ENCODE measurements at regions not wholly inside any gene's neighbourhood (a gene's known extent, or its start where the extent isn't known, plus 50 kb on each side); places are given as distances from the start of the nearest gene placed in this dataset.
"Not testable (repeated sequence)": the region's sequence is repeated elsewhere in the genome, so short reads cannot be mapped to it uniquely, and the experiment has no call there.

DNA sequence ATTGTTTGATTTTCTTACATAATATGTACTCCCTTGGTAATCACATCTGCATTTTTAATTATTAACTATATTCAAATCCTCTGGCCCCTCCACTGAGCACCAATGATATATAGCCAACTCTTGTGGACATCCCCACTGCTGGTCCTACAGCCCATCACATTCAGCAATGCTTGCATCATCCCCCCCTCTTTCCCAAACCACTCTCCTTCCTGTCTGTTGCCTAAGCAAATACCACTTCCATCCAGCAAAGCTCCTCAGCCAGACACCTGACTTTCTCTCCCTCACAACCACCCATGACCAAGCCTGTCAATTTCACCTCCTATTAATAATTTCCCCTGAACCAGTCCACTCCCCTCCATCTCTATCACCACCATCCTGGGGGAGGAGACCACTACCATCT is 330.1 kb downstream of the GOLGA6L6 start:
- intact Hi-C loops (cut with DNase I); H3K36me3 ChIP-seq; H3K9me3 ChIP-seq; H3K27me3 ChIP-seq; H3K27ac ChIP-seq; H3K4me1 ChIP-seq; ATAC-seq; DNase-seq; H3K4me3 ChIP-seq: not testable (repeated sequence)

DNA sequence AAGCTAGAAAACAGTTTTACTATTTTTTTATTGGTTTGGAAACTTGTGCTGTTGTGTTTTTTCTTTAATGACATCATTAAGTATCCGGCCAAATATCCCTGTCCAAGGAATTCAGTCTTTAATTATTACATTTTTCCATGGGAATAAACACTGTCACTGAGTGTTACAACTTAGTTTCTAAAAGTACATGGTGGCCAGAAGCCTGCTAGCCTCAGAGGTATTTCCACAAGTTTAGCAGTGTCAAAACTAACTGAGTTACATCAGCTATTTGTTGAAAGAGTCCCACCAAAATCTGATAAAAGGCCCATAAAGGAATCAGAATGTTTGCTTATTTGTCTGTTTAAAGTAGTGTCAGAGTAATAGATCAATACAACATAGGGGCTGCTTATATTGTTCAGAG is 331.6 kb downstream of the GOLGA6L6 start:
- H3K27me3 ChIP-seq; DNase-seq; H3K27ac ChIP-seq; intact Hi-C loops (cut with DNase I); H3K9me3 ChIP-seq; H3K36me3 ChIP-seq; ATAC-seq; H3K4me1 ChIP-seq; H3K4me3 ChIP-seq: not testable (repeated sequence)

- H3K27me3 ChIP-seq; H3K4me3 ChIP-seq; H3K9me3 ChIP-seq; H3K36me3 ChIP-seq; DNase-seq; H3K4me1 ChIP-seq; intact Hi-C loops (cut with DNase I); H3K27ac ChIP-seq; ATAC-seq: not testable (repeated sequence)
Measured at GRCh38 chr15:20207607-20208006, 334.0 kb downstream of the GOLGA6L6 start.

DNA sequence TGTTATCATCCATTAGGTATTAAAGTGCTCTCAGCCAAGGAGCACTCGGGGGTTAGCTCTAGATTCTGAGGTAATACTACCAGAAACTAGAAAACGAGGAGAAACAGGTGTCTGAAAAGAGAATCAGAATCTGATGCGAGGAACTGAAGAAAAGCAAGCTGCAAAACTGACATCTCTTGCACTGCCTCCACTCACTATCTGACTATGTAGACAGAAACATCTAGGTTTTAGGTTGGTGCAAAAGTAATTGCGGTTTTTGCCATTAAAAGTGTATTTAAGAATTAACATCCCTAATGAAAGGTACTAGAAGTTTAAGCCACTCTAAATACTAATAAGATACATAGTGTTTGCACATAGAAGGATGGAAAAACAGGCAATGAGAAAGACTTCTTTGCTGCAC is 334.4 kb downstream of the GOLGA6L6 start:
- ATAC-seq; intact Hi-C loops (cut with DNase I); H3K27me3 ChIP-seq; DNase-seq; H3K4me1 ChIP-seq; H3K36me3 ChIP-seq; H3K27ac ChIP-seq; H3K4me3 ChIP-seq; H3K9me3 ChIP-seq: not testable (repeated sequence)

DNA sequence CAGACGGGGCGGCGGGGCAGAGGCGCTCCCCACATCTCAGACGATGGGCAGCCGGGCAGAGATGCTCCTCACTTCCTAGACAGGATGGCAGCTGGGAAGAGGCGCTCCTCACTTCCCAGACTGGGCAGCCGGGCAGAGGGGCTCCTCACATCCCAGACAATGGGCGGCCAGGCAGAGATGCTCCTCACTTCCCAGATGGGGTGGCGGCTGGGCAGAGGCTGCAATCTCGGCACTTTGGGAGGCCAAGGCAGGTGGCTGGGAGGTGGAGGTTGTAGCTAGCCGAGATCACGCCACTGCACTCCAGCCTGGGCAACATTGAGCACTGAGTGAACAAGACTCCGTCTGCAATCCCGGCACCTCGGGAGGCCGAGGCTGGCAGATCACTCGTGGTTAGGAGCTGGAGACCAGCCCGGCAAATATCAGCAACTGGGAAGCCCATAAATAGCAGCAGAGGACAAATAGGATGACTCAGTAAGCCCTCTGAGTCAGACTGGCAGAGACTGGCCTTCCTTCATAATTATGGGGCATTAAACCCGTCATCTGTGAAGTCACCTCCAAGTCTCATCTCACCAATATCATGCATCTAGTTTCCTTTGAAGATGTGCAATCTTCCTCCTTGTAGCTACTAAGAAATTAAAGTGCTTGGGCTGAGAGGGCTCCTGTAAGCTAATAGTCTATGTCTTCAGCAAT is 337.3 kb downstream of the GOLGA6L6 start:
- ATAC-seq; H3K4me1 ChIP-seq; intact Hi-C loops (cut with DNase I); H3K4me3 ChIP-seq; H3K27me3 ChIP-seq; H3K27ac ChIP-seq; H3K9me3 ChIP-seq; H3K36me3 ChIP-seq: not testable (repeated sequence)
- DNase-seq = peak in 1 of 4 donors; percentile 51

DNA sequence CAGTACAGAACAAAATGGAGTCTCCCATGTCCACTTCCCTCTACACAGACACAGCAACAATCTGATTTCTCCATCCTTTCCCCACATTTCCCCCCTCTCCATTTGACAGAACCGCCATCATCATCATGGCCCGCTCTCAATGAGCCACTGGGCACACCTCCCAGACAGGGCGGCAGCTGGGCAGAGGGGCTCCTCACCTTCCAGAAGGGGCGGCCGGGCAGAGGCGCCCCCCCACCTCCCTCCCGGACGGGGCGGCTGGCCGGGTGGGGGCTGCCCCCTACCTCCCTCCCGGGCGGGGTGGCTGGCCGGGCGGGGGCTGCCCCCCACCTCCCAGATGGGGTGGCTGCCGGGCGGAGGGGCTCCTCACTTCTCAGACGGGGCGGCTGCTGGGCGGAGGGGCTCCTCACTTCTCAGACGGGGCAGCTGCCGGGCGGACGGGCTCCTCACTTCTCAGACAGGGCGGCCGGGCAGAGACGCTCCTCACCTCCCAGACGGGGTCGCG is 337.9 kb downstream of the GOLGA6L6 start:
- H3K4me3 ChIP-seq; H3K9me3 ChIP-seq; H3K4me1 ChIP-seq; ATAC-seq; intact Hi-C loops (cut with DNase I); H3K36me3 ChIP-seq; H3K27ac ChIP-seq; H3K27me3 ChIP-seq: not testable (repeated sequence)
- DNase-seq = peak in 1 of 4 donors; percentile 67

DNA sequence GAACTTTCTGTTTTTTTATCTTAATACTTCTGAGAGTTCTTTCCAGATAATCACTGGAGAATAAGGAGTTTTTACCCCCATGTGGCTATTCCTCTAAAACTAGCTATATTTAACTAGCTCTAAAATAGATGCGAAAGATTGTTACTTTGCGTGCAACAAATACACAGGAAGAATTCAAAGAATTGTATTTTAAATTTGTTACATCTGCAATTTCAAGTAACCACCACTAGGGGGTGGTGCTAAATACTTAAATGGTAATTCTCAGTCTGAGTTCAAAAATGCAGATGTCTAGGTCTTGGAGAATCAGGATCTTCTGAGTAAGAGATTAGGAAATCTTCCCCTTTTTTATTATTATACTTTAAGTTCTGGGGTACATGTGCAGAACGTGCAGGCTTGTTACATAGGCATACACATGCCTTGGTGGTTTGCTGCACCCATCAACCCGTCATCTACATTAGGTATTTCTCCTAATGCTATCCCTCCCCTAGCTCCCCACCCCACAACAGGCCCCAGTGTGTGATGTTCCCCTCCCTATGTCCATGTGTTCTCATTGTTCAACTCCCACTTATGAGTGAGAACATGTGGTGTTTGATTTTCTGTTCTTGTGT is 346.9 kb downstream of the GOLGA6L6 start:
- ATAC-seq; H3K4me3 ChIP-seq; H3K4me1 ChIP-seq; DNase-seq; H3K36me3 ChIP-seq; intact Hi-C loops (cut with DNase I); H3K27me3 ChIP-seq; H3K27ac ChIP-seq: not testable (repeated sequence)
- H3K9me3 ChIP-seq = peaks cover 0 to 15% of the 10 kb centered on the region in 2 donors
- TF ChIP-seq, protein P1, sequence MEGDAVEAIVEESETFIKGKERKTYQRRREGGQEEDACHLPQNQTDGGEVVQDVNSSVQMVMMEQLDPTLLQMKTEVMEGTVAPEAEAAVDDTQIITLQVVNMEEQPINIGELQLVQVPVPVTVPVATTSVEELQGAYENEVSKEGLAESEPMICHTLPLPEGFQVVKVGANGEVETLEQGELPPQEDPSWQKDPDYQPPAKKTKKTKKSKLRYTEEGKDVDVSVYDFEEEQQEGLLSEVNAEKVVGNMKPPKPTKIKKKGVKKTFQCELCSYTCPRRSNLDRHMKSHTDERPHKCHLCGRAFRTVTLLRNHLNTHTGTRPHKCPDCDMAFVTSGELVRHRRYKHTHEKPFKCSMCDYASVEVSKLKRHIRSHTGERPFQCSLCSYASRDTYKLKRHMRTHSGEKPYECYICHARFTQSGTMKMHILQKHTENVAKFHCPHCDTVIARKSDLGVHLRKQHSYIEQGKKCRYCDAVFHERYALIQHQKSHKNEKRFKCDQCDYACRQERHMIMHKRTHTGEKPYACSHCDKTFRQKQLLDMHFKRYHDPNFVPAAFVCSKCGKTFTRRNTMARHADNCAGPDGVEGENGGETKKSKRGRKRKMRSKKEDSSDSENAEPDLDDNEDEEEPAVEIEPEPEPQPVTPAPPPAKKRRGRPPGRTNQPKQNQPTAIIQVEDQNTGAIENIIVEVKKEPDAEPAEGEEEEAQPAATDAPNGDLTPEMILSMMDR (IDR thresholded peaks at IDR 0.05) = peak; percentile 23 to 38

GRCh38 chr15:20192982-20193929 is 348.3 kb downstream of the GOLGA6L6 start:
- H3K4me3 ChIP-seq; DNase-seq; H3K36me3 ChIP-seq; H3K27me3 ChIP-seq; H3K27ac ChIP-seq; H3K4me1 ChIP-seq; intact Hi-C loops (cut with DNase I): not testable (repeated sequence)
- TF ChIP-seq, protein P1 (IDR thresholded peaks at IDR 0.05) = peak; percentile 15 to 55
- peaks cover 0 to 15% of the 10 kb centered on the region in 2 donors for H3K9me3 ChIP-seq
- ATAC-seq = peak; percentile 89

DNA sequence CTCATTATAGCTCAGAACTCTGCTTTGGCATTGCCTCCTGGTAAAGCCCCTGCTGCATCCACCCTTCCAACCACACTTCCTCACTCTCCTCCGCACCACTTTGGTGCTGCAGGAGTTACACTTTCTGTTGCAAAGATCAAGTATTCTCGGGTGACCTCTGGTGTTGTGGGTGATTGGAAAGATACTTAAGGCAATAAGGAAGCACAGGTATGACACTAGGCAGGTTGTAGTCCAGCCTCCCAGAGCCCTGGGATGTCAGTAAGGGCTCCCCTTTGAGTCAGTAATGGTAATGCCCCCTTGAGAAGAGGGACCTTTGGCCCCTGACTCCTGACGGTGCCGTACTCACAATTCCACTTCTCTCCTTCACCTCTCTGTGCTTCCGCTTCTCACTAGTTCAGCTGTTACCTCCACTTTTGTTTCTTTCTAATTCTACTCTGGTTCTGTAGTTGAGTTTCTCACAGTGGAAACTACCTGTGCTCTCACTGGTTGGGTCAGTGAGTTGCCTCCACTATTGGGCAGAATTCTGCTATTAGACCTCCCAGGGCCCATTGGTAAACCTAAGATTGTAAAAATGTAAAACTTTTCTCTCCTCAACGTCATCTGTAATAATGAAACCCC is 350.0 kb downstream of the GOLGA6L6 start:
- peaks cover 0 to 15% of the 10 kb centered on the region in 2 donors for H3K9me3 ChIP-seq
- H3K36me3 ChIP-seq; H3K4me3 ChIP-seq; H3K4me1 ChIP-seq; ATAC-seq; H3K27me3 ChIP-seq; DNase-seq; H3K27ac ChIP-seq; intact Hi-C loops (cut with DNase I): not testable (repeated sequence)

GRCh38 chr15:20188611-20189010 is 353.0 kb downstream of the GOLGA6L6 start:
- H3K4me3 ChIP-seq; intact Hi-C loops (cut with DNase I); H3K4me1 ChIP-seq; ATAC-seq; H3K36me3 ChIP-seq; H3K9me3 ChIP-seq; H3K27ac ChIP-seq; H3K27me3 ChIP-seq: not testable (repeated sequence)
- DNase-seq = peak in 1 of 4 donors; percentile 39
